Omental fat pad (tissue), 3 donors: ENCODE measurements at regions not wholly inside any gene's neighbourhood (a gene's known extent, or its start where the extent isn't known, plus 50 kb on each side); places are given as distances from the start of the nearest gene placed in this dataset.

Source experiments
- ATAC-seq: fragments of 150-250 bp; one replicate; pipeline ENCODE4 v1.9.1; 2016; ENCODE audit warnings: mild to moderate bottlenecking, moderate library complexity; ENCODE audit not compliant: low FRiP score
- DNase-seq: peaks from one replicate; pipeline ENCODE4 v3.0.0-alpha.2; 2019; ENCODE audit warnings: low spot score
- CTCF ChIP-seq, 3 donors: fragments of 450-650 bp; IDR thresholded peaks; one replicate each; pipeline ENCODE4 v1.5.1; 2016 to 2017; ENCODE audit warnings: antibody characterized with exemption in 3 of 3, mild to moderate bottlenecking in 3 of 3, moderate library complexity in 2 of 3

GRCh38 chr12:78793982-78794381 lies 70.6 kb upstream of the SYT1 start:
- no peak for TF ChIP-seq CTCF (IDR thresholded peaks at IDR 0.05)
- ATAC-seq, result no peak
- no peak for DNase-seq

GRCh38 chr12:78795934-78796445 lies 68.6 kb upstream of the SYT1 start:
- DNase-seq (no peak), ATAC-seq (no peak)
- TF ChIP-seq CTCF (IDR thresholded peaks at IDR 0.05), result no peak

- TF ChIP-seq CTCF (IDR thresholded peaks at IDR 0.05), result no peak
- ATAC-seq (no peak), DNase-seq (no peak)
Measured at GRCh38 chr12:78797196-78797931, 67.2 kb upstream of the SYT1 start.

GRCh38 chr12:78799649-78800048 lies 64.9 kb upstream of the SYT1 start:
- ATAC-seq, result no peak
- no peak for TF ChIP-seq CTCF (IDR thresholded peaks at IDR 0.05)

GRCh38 chr12:78802593-78802992 lies 62.0 kb upstream of the SYT1 start:
- no peak for DNase-seq
- TF ChIP-seq CTCF (IDR thresholded peaks at IDR 0.05), result no peak
- ATAC-seq, result no peak

More at GRCh38 chr12:78799649-78800048, 64.9 kb upstream of the SYT1 start:
- no peak for DNase-seq

- DNase-seq (no peak), ATAC-seq (no peak)
- TF ChIP-seq CTCF (IDR thresholded peaks at IDR 0.05), result no peak
Measured at GRCh38 chr12:78804262-78804661, 60.3 kb upstream of the SYT1 start.
